ENCODE measurements at regions not wholly inside any gene's neighbourhood (a gene's known extent, or its start where the extent isn't known, plus 50 kb on each side); places are given as distances from the start of the nearest gene placed in this dataset.

- no peak overlapping the region for H3K14ac ChIP-seq (ENCODE audit: insufficient read depth, low read length)
- no CpG with 5 or more reads among the region's 5 CpGs for WGBS (ENCODE audit: extremely low coverage, insufficient read length, low lambda C conversion rate)
These were observed 272.2 kb upstream of the ID2 start for GRCh38 chr2:8409461-8410260.

More at GRCh38 chr2:8409461-8410260, 272.2 kb upstream of the ID2 start:
- no peak for TF ChIP-seq CTCF (conservative IDR thresholded peaks at IDR 0.05)
- H3K79me2 ChIP-seq (ENCODE audit: insufficient read depth, low read length) = no peaks in the 10 kb centered on the region
- H3K9ac ChIP-seq (ENCODE audit: extremely low read depth, insufficient read length, low read length) = no peak overlapping the region
- no peak overlapping the region for H2BK12ac ChIP-seq (ENCODE audit: insufficient read length, low read depth, low read length)
- no peaks in the 10 kb centered on the region for H3K36me3 Mint-ChIP-seq (ENCODE audit: insufficient read depth in 1 of 3, low read depth in 3 of 3)
- H3K4me1 ChIP-seq (ENCODE audit: insufficient read depth, low read length) = no peaks in the 10 kb centered on the region
- peaks cover 5% of the 10 kb centered on the region for H3K27me3 Mint-ChIP-seq (ENCODE audit: low read depth)
- H4K8ac ChIP-seq (replicated peaks; ENCODE audit: insufficient read length, low read depth, low read length) = no peak overlapping the region
- H3K4me2 ChIP-seq (ENCODE audit: insufficient read depth, insufficient read length, low read length) = no peak overlapping the region
- no peaks in the 10 kb centered on the region for H3K9me3 Mint-ChIP-seq
- no peaks in the 10 kb centered on the region for H3K9me3 ChIP-seq (ENCODE audit: control insufficient read depth, low read depth, low read length)
- H3K27ac Mint-ChIP-seq = no peak overlapping the region
- H2BK20ac ChIP-seq (ENCODE audit: low read depth, low read length, poor library complexity, severe bottlenecking) = no peak overlapping the region
- H3K4me1 Mint-ChIP-seq = peaks cover 9 to 10% of the 10 kb centered on the region in 2 experiments
- no peak overlapping the region for H2BK5ac ChIP-seq (ENCODE audit: insufficient read length, low read length)
- no peak overlapping the region for H3K27ac ChIP-seq (ENCODE audit: insufficient read length, low read depth, low read length)
- no peak overlapping the region for H3K23ac ChIP-seq (ENCODE audit: insufficient read length, low read depth, low read length)
- H3K56ac ChIP-seq (ENCODE audit: insufficient read length, low read depth, low read length) = no peak overlapping the region
- DNase-seq = no peak
- no peak overlapping the region for H3K4me3 Mint-ChIP-seq
- H2BK120ac ChIP-seq (ENCODE audit: low read depth, low read length, poor library complexity, severe bottlenecking) = no peak overlapping the region
- no peaks in the 10 kb centered on the region for H3K27me3 ChIP-seq (ENCODE audit: insufficient read depth, low read length)
- H2AFZ ChIP-seq (ENCODE audit: low read length) = no peak overlapping the region
- H2AK5ac ChIP-seq (ENCODE audit: insufficient read length, low read length) = no peak overlapping the region
- H3K18ac ChIP-seq (ENCODE audit: insufficient read length, low read depth, low read length) = no peak overlapping the region
- no peak overlapping the region for H3K4ac ChIP-seq (ENCODE audit: low read depth, low read length)
- H4K20me1 ChIP-seq (ENCODE audit: control insufficient read depth, insufficient read depth, insufficient read length) = no peaks in the 10 kb centered on the region
- no peak overlapping the region for H4K91ac ChIP-seq (ENCODE audit: insufficient read length, low read depth, low read length)
- no peak overlapping the region for H3T11ph ChIP-seq (ENCODE audit: low read length)
- H4K5ac ChIP-seq (ENCODE audit: insufficient read length, low read depth, low read length) = no peak overlapping the region
- no peaks in the 10 kb centered on the region for H3K79me1 ChIP-seq (ENCODE audit: insufficient read depth, low read depth, low read length, poor library complexity, severe bottlenecking)
- H2BK15ac ChIP-seq (ENCODE audit: low read depth, low read length) = no peak overlapping the region
- H3K23me2 ChIP-seq (ENCODE audit: insufficient read length, low read depth, low read length, poor library complexity, severe bottlenecking) = no peaks in the 10 kb centered on the region

Data from H9 (cell line).